ENCODE measurements at regions not wholly inside any gene's neighbourhood (a gene's known extent, or its start where the extent isn't known, plus 50 kb on each side); places are given as distances from the start of the nearest gene placed in this dataset.
A peak's percentile ranks its signal among the peaks of the same experiment; 100 is the strongest.

GRCh38 chr5:89996335-89996734, 413.2 kb downstream of the CETN3 start:
- H2AFZ ChIP-seq (ENCODE audit: low read length, unreplicated experiment) = no peak overlapping the region
- H3K4me3 ChIP-seq (ENCODE audit: low read depth, low read length) = no peak overlapping the region
- no peaks in the 10 kb centered on the region for H3K27me3 ChIP-seq (ENCODE audit: insufficient read depth, low read length)
- H3K36me3 ChIP-seq (ENCODE audit: insufficient read depth, low read length) = no peaks in the 10 kb centered on the region
- H3K79me2 ChIP-seq (ENCODE audit: control insufficient read depth, insufficient read depth, low read length, unreplicated experiment) = no peaks in the 10 kb centered on the region
- no peaks in the 10 kb centered on the region for H3K4me1 ChIP-seq (ENCODE audit: control insufficient read depth, insufficient read depth, low read length, unreplicated experiment)
- H3K27ac ChIP-seq (ENCODE audit: low read depth, low read length) = no peak overlapping the region

- peaks cover 9% of the 10 kb centered on the region for H3K4me1 ChIP-seq (ENCODE audit: control insufficient read depth, insufficient read depth, low read length, unreplicated experiment)
- no peaks in the 10 kb centered on the region for H3K36me3 ChIP-seq (ENCODE audit: insufficient read depth, low read length)
- no peak overlapping the region for H2AFZ ChIP-seq (ENCODE audit: low read length, unreplicated experiment)
- H3K27me3 ChIP-seq (ENCODE audit: insufficient read depth, low read length) = no peaks in the 10 kb centered on the region
- no peak overlapping the region for H3K4me3 ChIP-seq (ENCODE audit: low read depth, low read length)
- H3K79me2 ChIP-seq (ENCODE audit: control insufficient read depth, insufficient read depth, low read length, unreplicated experiment) = no peaks in the 10 kb centered on the region
- H3K27ac ChIP-seq (ENCODE audit: low read depth, low read length) = no peak overlapping the region
These were observed 415.3 kb downstream of the CETN3 start for GRCh38 chr5:89994266-89994665.

GRCh38 chr5:89992201-89992600, 417.4 kb downstream of the CETN3 start:
- H3K36me3 ChIP-seq (ENCODE audit: insufficient read depth, low read length) = no peaks in the 10 kb centered on the region
- no peak overlapping the region for H3K27ac ChIP-seq (ENCODE audit: low read depth, low read length)
- H3K4me1 ChIP-seq (ENCODE audit: control insufficient read depth, insufficient read depth, low read length, unreplicated experiment) = peaks cover 17% of the 10 kb centered on the region
- no peak overlapping the region for H3K4me3 ChIP-seq (ENCODE audit: low read depth, low read length)
- H2AFZ ChIP-seq (ENCODE audit: low read length, unreplicated experiment) = no peak overlapping the region
- no peaks in the 10 kb centered on the region for H3K79me2 ChIP-seq (ENCODE audit: control insufficient read depth, insufficient read depth, low read length, unreplicated experiment)
- H3K27me3 ChIP-seq (ENCODE audit: insufficient read depth, low read length) = no peaks in the 10 kb centered on the region

- H3K36me3 ChIP-seq (ENCODE audit: insufficient read depth, low read length) = no peaks in the 10 kb centered on the region
- H3K4me3 ChIP-seq (ENCODE audit: low read depth, low read length) = no peak overlapping the region
- no peak overlapping the region for H2AFZ ChIP-seq (ENCODE audit: low read length, unreplicated experiment)
- no peak overlapping the region for H3K27ac ChIP-seq (ENCODE audit: low read depth, low read length)
- no peaks in the 10 kb centered on the region for H3K79me2 ChIP-seq (ENCODE audit: control insufficient read depth, insufficient read depth, low read length, unreplicated experiment)
- no peaks in the 10 kb centered on the region for H3K27me3 ChIP-seq (ENCODE audit: insufficient read depth, low read length)
- peaks cover 17% of the 10 kb centered on the region for H3K4me1 ChIP-seq (ENCODE audit: control insufficient read depth, insufficient read depth, low read length, unreplicated experiment)
These were observed 418.0 kb downstream of the CETN3 start for GRCh38 chr5:89991592-89991991.

GRCh38 chr5:89989776-89990175, 419.8 kb downstream of the CETN3 start:
- H3K4me1 ChIP-seq (ENCODE audit: control insufficient read depth, insufficient read depth, low read length, unreplicated experiment) = peaks cover 17% of the 10 kb centered on the region
- H2AFZ ChIP-seq (ENCODE audit: low read length, unreplicated experiment) = peak overlapping the region; percentile 34
- H3K79me2 ChIP-seq (ENCODE audit: control insufficient read depth, insufficient read depth, low read length, unreplicated experiment) = no peaks in the 10 kb centered on the region
- H3K36me3 ChIP-seq (ENCODE audit: insufficient read depth, low read length) = no peaks in the 10 kb centered on the region
- peak overlapping the region; percentile 82 for H3K27ac ChIP-seq (ENCODE audit: low read depth, low read length)
- H3K4me3 ChIP-seq (ENCODE audit: low read depth, low read length) = no peak overlapping the region
- H3K27me3 ChIP-seq (ENCODE audit: insufficient read depth, low read length) = no peaks in the 10 kb centered on the region

- peak overlapping the region; percentile 82 for H3K27ac ChIP-seq (ENCODE audit: low read depth, low read length)
These were observed 420.4 kb downstream of the CETN3 start for GRCh38 chr5:89988998-89989655.

GRCh38 chr5:89988129-89988810, 421.3 kb downstream of the CETN3 start:
- no peaks in the 10 kb centered on the region for H3K79me2 ChIP-seq (ENCODE audit: control insufficient read depth, insufficient read depth, low read length, unreplicated experiment)
- no peaks in the 10 kb centered on the region for H3K27me3 ChIP-seq (ENCODE audit: insufficient read depth, low read length)
- no peaks in the 10 kb centered on the region for H3K36me3 ChIP-seq (ENCODE audit: insufficient read depth, low read length)
- peaks cover 17% of the 10 kb centered on the region for H3K4me1 ChIP-seq (ENCODE audit: control insufficient read depth, insufficient read depth, low read length, unreplicated experiment)
- H3K27ac ChIP-seq (ENCODE audit: low read depth, low read length) = no peak overlapping the region
- no peak overlapping the region for H3K4me3 ChIP-seq (ENCODE audit: low read depth, low read length)
- no peak overlapping the region for H2AFZ ChIP-seq (ENCODE audit: low read length, unreplicated experiment)

More at GRCh38 chr5:89988998-89989655, 420.4 kb downstream of the CETN3 start:
- no peaks in the 10 kb centered on the region for H3K27me3 ChIP-seq (ENCODE audit: insufficient read depth, low read length)
- H3K36me3 ChIP-seq (ENCODE audit: insufficient read depth, low read length) = no peaks in the 10 kb centered on the region
- no peaks in the 10 kb centered on the region for H3K79me2 ChIP-seq (ENCODE audit: control insufficient read depth, insufficient read depth, low read length, unreplicated experiment)
- no peak overlapping the region for H3K4me3 ChIP-seq (ENCODE audit: low read depth, low read length)
- H3K4me1 ChIP-seq (ENCODE audit: control insufficient read depth, insufficient read depth, low read length, unreplicated experiment) = peaks cover 17% of the 10 kb centered on the region
- H2AFZ ChIP-seq (ENCODE audit: low read length, unreplicated experiment) = peak overlapping the region; percentile 83

GRCh38 chr5:89983216-89983615, 426.3 kb downstream of the CETN3 start:
- H3K4me3 ChIP-seq (ENCODE audit: low read depth, low read length) = no peak overlapping the region
- no peaks in the 10 kb centered on the region for H3K4me1 ChIP-seq (ENCODE audit: control insufficient read depth, insufficient read depth, low read length, unreplicated experiment)
- H3K27ac ChIP-seq (ENCODE audit: low read depth, low read length) = no peak overlapping the region
- no peaks in the 10 kb centered on the region for H3K79me2 ChIP-seq (ENCODE audit: control insufficient read depth, insufficient read depth, low read length, unreplicated experiment)
- no peak overlapping the region for H2AFZ ChIP-seq (ENCODE audit: low read length, unreplicated experiment)
- no peaks in the 10 kb centered on the region for H3K27me3 ChIP-seq (ENCODE audit: insufficient read depth, low read length)
- no peaks in the 10 kb centered on the region for H3K36me3 ChIP-seq (ENCODE audit: insufficient read depth, low read length)

GRCh38 chr5:89981878-89982773, 427.4 kb downstream of the CETN3 start:
- H3K36me3 ChIP-seq (ENCODE audit: insufficient read depth, low read length) = no peaks in the 10 kb centered on the region
- no peaks in the 10 kb centered on the region for H3K79me2 ChIP-seq (ENCODE audit: control insufficient read depth, insufficient read depth, low read length, unreplicated experiment)
- no peak overlapping the region for H3K27ac ChIP-seq (ENCODE audit: low read depth, low read length)
- no peaks in the 10 kb centered on the region for H3K4me1 ChIP-seq (ENCODE audit: control insufficient read depth, insufficient read depth, low read length, unreplicated experiment)
- no peak overlapping the region for H2AFZ ChIP-seq (ENCODE audit: low read length, unreplicated experiment)
- no peak overlapping the region for H3K4me3 ChIP-seq (ENCODE audit: low read depth, low read length)
- H3K27me3 ChIP-seq (ENCODE audit: insufficient read depth, low read length) = no peaks in the 10 kb centered on the region

GRCh38 chr5:89981021-89981420, 428.5 kb downstream of the CETN3 start:
- no peak overlapping the region for H3K4me3 ChIP-seq (ENCODE audit: low read depth, low read length)
- no peak overlapping the region for H2AFZ ChIP-seq (ENCODE audit: low read length, unreplicated experiment)
- no peaks in the 10 kb centered on the region for H3K79me2 ChIP-seq (ENCODE audit: control insufficient read depth, insufficient read depth, low read length, unreplicated experiment)
- H3K27me3 ChIP-seq (ENCODE audit: insufficient read depth, low read length) = no peaks in the 10 kb centered on the region
- no peaks in the 10 kb centered on the region for H3K36me3 ChIP-seq (ENCODE audit: insufficient read depth, low read length)
- no peaks in the 10 kb centered on the region for H3K4me1 ChIP-seq (ENCODE audit: control insufficient read depth, insufficient read depth, low read length, unreplicated experiment)
- H3K27ac ChIP-seq (ENCODE audit: low read depth, low read length) = no peak overlapping the region
